Parathyroid adenoma (tissue), 2 donors: ENCODE measurements at regions not wholly inside any gene's neighbourhood (a gene's known extent, or its start where the extent isn't known, plus 50 kb on each side); places are given as distances from the start of the nearest gene placed in this dataset.

Experiments
- H2AFZ ChIP-seq: fragments of 300-600 bp; sonication (generic); one replicate; pipeline ENCODE4 v1.7.0; 2017; ENCODE audit warnings: antibody characterized with exemption, mild to moderate bottlenecking
- H3K27ac ChIP-seq: fragments of 300-600 bp; sonication (generic); one replicate; pipeline ENCODE4 v1.7.0; 2017
- H3K27me3 ChIP-seq: fragments of 300-600 bp; sonication (generic); one replicate; pipeline ENCODE4 v1.7.0; 2017; ENCODE audit warnings: low read length; ENCODE audit not compliant: control insufficient read depth, insufficient read depth
- H3K36me3 ChIP-seq: fragments of 300-600 bp; sonication (generic); one replicate; pipeline ENCODE4 v1.7.0; 2017; ENCODE audit warnings: low read length; ENCODE audit not compliant: control insufficient read depth, insufficient read depth
- H3K4me1 ChIP-seq: fragments of 300-600 bp; sonication (generic); one replicate; pipeline ENCODE4 v1.7.0; 2017; ENCODE audit warnings: control low read depth
- H3K4me2 ChIP-seq: fragments of 300-600 bp; sonication (generic); one replicate; pipeline ENCODE4 v1.7.0; 2017; ENCODE audit warnings: low read length
- H3K4me3 ChIP-seq: fragments of 300-600 bp; sonication (generic); one replicate; pipeline ENCODE4 v1.7.0; 2017; ENCODE audit warnings: low read depth, low read length
- H3K79me2 ChIP-seq: fragments of 300-600 bp; sonication (generic); one replicate; pipeline ENCODE4 v1.7.0; 2017; ENCODE audit warnings: control low read depth
- H3K9ac ChIP-seq: fragments of 300-600 bp; sonication (generic); one replicate; pipeline ENCODE4 v1.7.0; 2017; ENCODE audit warnings: mild to moderate bottlenecking
- H3K9me3 ChIP-seq: fragments of 300-600 bp; sonication (generic); one replicate; pipeline ENCODE4 v1.7.0; 2017; ENCODE audit warnings: low read length; ENCODE audit not compliant: control insufficient read depth
- CTCF ChIP-seq: fragments of 300-600 bp; sonication (generic); IDR thresholded peaks from one replicate; pipeline ENCODE4 v1.7.0; 2017; ENCODE audit warnings: antibody characterized with exemption, mild to moderate bottlenecking
- donor health status: primary hyperparathyroidism.

GRCh38 chr2:160878618-160879017, 281.6 kb upstream of the TANK start:
- Histone ChIP-seq H3K9ac (no peak overlapping the region), H3K27me3 (no peaks in the 10 kb centered on the region), H2AFZ (no peak overlapping the region), H3K27ac (no peak overlapping the region), H3K4me2 (no peak overlapping the region), H3K79me2 (no peaks in the 10 kb centered on the region), H3K36me3 (no peaks in the 10 kb centered on the region), H3K9me3 (no peaks in the 10 kb centered on the region), H3K4me3 (no peak overlapping the region), H3K4me1 (no peaks in the 10 kb centered on the region)
- no peak for TF ChIP-seq CTCF

- H3K36me3 ChIP-seq, result no peaks in the 10 kb centered on the region
- no peaks in the 10 kb centered on the region for H3K79me2 ChIP-seq
- H2AFZ ChIP-seq, result no peak overlapping the region
- no peak overlapping the region for H3K9ac ChIP-seq
- no peaks in the 10 kb centered on the region for H3K27me3 ChIP-seq
- H3K9me3 ChIP-seq, result no peaks in the 10 kb centered on the region
- H3K27ac ChIP-seq, result no peak overlapping the region
- no peaks in the 10 kb centered on the region for H3K4me1 ChIP-seq
- H3K4me2 ChIP-seq, result no peak overlapping the region
- no peak overlapping the region for H3K4me3 ChIP-seq
- no peak for TF ChIP-seq CTCF
Observed at GRCh38 chr2:160882906-160883305, 277.3 kb upstream of the TANK start.

GRCh38 chr2:160884056-160884455, 276.2 kb upstream of the TANK start:
- Histone ChIP-seq H3K4me2 (no peak overlapping the region), H3K9me3 (no peaks in the 10 kb centered on the region), H2AFZ (no peak overlapping the region), H3K27ac (no peak overlapping the region), H3K27me3 (no peaks in the 10 kb centered on the region), H3K9ac (no peak overlapping the region), H3K4me1 (no peaks in the 10 kb centered on the region), H3K36me3 (no peaks in the 10 kb centered on the region), H3K79me2 (no peaks in the 10 kb centered on the region), H3K4me3 (no peak overlapping the region)
- no peak for TF ChIP-seq CTCF

GRCh38 chr2:160889439-160890170, 270.6 kb upstream of the TANK start:
- no peak for TF ChIP-seq CTCF
- Histone ChIP-seq H3K4me1 (no peaks in the 10 kb centered on the region), H3K9ac (no peak overlapping the region), H3K27me3 (no peaks in the 10 kb centered on the region), H3K9me3 (no peaks in the 10 kb centered on the region), H3K4me2 (no peak overlapping the region), H3K27ac (no peak overlapping the region), H3K36me3 (no peaks in the 10 kb centered on the region), H3K4me3 (no peak overlapping the region), H3K79me2 (no peaks in the 10 kb centered on the region), H2AFZ (no peak overlapping the region)

GRCh38 chr2:160890667-160891352, 269.4 kb upstream of the TANK start:
- H3K27ac ChIP-seq, result no peak overlapping the region
- no peak overlapping the region for H3K4me2 ChIP-seq
- TF ChIP-seq CTCF, result no peak
- H3K9ac ChIP-seq, result no peak overlapping the region
- no peak overlapping the region for H3K4me3 ChIP-seq
- H2AFZ ChIP-seq, result no peak overlapping the region
- H3K9me3 ChIP-seq, result no peaks in the 10 kb centered on the region
- H3K4me1 ChIP-seq, result no peaks in the 10 kb centered on the region
- H3K79me2 ChIP-seq, result no peaks in the 10 kb centered on the region
- no peaks in the 10 kb centered on the region for H3K36me3 ChIP-seq
- H3K27me3 ChIP-seq, result no peaks in the 10 kb centered on the region
